Mesothelial cell of epicardium (in vitro differentiated cells): ENCODE measurements at regions not wholly inside any gene's neighbourhood (a gene's known extent, or its start where the extent isn't known, plus 50 kb on each side); places are given as distances from the start of the nearest gene placed in this dataset.
"Not testable (repeated sequence)": the region's sequence is repeated elsewhere in the genome, so short reads cannot be mapped to it uniquely, and the experiment has no call there.

ENCODE experiments used
- DNase-seq, 2 experiments: peaks; one replicate each; pipeline ENCODE4 v3.0.0; 2021; ENCODE audit warnings: low spot score in 2 of 2; ENCODE audit not compliant: unreplicated experiment in 2 of 2
- H3K27ac Mint-ChIP-seq: 2 replicates; pipeline ENCODE4 v1.8.0; 2021; ENCODE audit warnings: mixed read lengths
- H3K27me3 Mint-ChIP-seq: 2 replicates; pipeline ENCODE4 v1.8.0; 2021; ENCODE audit warnings: low read depth, mixed read lengths
- H3K36me3 Mint-ChIP-seq: 2 replicates; pipeline ENCODE4 v1.8.0; 2021; ENCODE audit warnings: mixed read lengths
- H3K4me1 Mint-ChIP-seq: 2 replicates; pipeline ENCODE4 v1.8.0; 2021; ENCODE audit warnings: mixed read lengths
- H3K4me3 Mint-ChIP-seq: 2 replicates; pipeline ENCODE4 v1.8.0; 2021; ENCODE audit warnings: mild to moderate bottlenecking, moderate library complexity, mixed read lengths
- H3K9me3 Mint-ChIP-seq: 2 replicates; pipeline ENCODE4 v1.8.0; 2021; ENCODE audit warnings: mixed read lengths
- TF ChIP-seq, protein P1 (sequence below): fragments of 200-600 bp; sonication (generic); IDR thresholded peaks from one replicate; pipeline ENCODE4 v1.5.0; 2021; ENCODE audit warnings: antibody characterized with exemption; ENCODE audit not compliant: unreplicated experiment

DNA sequence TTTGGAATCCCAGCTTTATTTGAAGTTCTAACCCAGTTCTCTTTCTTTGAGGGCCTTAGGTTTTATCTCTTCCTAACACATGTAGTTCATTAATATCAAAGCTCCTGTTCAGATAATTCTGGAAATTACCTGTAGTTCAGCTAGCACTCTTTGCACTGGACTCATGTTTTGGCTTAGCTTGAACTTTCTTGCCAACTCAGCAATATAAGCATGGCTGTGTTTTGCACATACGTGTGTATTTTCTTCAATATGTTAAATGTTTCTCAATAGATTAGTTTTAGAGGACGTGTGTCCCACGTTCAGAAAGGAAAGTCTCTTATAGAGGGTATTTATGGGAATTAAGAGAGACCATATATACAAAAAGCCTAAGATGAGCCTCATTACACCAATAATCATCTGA is 271.8 kb upstream of the USP25 start:
- Mint-ChIP-seq H3K27me3 (no peaks in the 10 kb centered on the region), H3K27ac (no peak overlapping the region), H3K4me1 (peaks cover 2% of the 10 kb centered on the region), H3K9me3 (peaks cover 5% of the 10 kb centered on the region), H3K4me3 (no peak overlapping the region), H3K36me3 (no peaks in the 10 kb centered on the region)
- no peak for DNase-seq
- TF ChIP-seq, protein P1, sequence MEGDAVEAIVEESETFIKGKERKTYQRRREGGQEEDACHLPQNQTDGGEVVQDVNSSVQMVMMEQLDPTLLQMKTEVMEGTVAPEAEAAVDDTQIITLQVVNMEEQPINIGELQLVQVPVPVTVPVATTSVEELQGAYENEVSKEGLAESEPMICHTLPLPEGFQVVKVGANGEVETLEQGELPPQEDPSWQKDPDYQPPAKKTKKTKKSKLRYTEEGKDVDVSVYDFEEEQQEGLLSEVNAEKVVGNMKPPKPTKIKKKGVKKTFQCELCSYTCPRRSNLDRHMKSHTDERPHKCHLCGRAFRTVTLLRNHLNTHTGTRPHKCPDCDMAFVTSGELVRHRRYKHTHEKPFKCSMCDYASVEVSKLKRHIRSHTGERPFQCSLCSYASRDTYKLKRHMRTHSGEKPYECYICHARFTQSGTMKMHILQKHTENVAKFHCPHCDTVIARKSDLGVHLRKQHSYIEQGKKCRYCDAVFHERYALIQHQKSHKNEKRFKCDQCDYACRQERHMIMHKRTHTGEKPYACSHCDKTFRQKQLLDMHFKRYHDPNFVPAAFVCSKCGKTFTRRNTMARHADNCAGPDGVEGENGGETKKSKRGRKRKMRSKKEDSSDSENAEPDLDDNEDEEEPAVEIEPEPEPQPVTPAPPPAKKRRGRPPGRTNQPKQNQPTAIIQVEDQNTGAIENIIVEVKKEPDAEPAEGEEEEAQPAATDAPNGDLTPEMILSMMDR = no peak

DNA sequence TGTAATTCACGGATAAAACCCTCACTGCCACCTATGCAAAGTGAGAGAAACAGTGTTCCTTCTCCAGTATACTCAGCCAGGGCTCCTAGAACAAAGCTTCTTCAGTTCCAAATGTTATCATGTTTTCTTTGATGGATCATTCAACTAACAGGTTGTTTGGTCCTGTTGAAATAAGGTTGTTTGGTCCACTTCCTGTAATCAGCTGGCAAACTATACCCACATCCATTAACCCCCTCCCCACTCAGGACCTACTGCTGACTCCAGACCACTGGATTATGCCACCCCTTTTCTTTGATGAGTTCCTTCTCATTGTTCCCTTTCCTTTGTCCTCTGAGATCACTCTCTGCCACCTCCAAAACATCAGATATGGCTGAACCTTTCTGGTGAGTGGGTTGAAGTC is 267.7 kb upstream of the USP25 start:
- Mint-ChIP-seq H3K4me1 (peaks cover 6% of the 10 kb centered on the region), H3K9me3 (no peaks in the 10 kb centered on the region), H3K4me3 (no peak overlapping the region), H3K27me3 (no peaks in the 10 kb centered on the region), H3K27ac (no peak overlapping the region), H3K36me3 (no peaks in the 10 kb centered on the region)
- TF ChIP-seq, protein P1 = no peak
- no peak for DNase-seq

DNA sequence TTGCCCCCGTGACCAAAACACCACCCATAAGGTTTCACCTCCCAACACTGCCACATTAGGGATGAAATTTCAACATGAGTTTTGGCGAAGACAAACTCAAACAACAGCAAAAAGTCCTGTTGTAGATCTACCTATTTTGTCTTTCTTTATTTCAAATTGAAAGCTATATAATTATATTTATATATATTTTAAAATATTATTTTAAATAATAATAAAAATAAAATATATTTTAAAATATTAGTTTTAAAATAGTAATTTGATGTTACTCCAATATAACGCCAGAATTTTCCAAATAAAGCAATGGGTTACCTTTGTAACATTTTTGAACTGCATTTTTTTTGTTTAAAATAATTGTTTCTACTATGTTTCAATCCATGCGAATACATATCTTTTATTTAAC is 263.5 kb upstream of the USP25 start:
- Mint-ChIP-seq H3K27ac (no peak overlapping the region), H3K27me3 (no peaks in the 10 kb centered on the region), H3K9me3 (no peaks in the 10 kb centered on the region), H3K36me3 (no peaks in the 10 kb centered on the region), H3K4me1 (peaks cover 17% of the 10 kb centered on the region), H3K4me3 (no peak overlapping the region)
- TF ChIP-seq, protein P1 = no peak
- no peak for DNase-seq

DNA sequence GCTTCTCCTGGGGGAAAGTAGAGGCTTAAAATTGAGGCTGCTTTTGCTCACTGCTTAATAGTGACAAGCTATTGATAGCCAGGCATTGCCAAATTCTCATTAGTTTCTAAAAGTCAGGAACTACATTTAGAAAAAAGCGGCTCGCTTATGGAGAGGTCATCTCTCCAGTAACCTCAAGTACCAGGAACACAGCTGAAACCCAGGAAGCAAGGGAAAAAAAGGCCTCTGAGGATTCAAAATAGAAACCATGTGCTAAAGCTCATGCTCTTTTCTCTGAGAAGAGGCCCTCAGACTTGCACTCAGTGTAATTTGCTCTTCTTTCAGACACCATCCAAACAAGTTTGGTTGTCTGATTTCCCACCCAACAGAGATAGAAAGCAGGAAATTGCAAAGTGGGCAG is 261.4 kb upstream of the USP25 start:
- Mint-ChIP-seq H3K9me3 (peaks cover under 1% of the 10 kb centered on the region), H3K4me1 (peaks cover 17% of the 10 kb centered on the region), H3K27ac (no peak overlapping the region), H3K36me3 (no peaks in the 10 kb centered on the region), H3K4me3 (no peak overlapping the region), H3K27me3 (no peaks in the 10 kb centered on the region)
- TF ChIP-seq, protein P1 = no peak
- DNase-seq = no peak

DNA sequence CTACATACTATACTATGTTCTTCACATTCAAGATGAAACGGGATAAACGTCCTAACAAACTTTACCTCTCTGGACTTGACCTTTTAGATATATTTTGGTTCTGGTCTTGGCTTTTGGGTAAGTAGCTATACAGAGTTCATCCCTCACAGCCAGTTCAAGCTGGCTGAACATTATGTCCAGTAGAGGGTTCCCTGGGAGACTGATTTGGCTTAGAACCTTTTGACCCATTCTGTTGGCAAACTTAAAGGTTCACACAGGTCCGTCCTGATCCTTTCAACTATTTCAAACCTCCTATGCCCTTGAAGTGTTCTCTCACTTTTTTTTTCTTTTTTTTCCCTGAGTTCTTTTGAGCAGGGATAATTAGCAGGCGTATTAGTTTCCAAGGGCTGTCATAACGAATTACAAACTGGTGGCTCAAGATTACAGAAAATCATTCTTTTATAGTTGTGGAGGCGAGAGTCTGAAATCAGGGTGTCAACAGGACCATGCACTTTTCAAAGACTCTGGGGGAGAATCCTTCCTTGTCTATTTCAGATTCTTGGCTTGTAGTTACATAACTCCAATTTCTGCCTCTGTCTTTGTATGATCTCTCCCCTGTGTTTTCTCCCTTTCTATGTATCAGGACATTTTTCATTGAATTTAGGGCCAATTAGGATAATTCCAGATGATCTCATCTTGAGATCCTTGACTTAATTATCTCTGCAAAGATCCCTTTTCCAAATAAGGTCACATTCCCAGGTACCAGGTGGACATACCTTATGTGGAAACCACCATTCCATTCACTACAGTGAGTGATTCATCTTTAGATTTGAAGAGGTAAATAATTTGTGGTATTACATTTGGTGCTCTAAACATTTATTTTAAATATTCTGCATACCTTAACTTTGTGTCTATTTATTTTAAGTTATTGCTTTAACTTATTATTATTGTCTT is 257.4 kb upstream of the USP25 start:
- H3K4me3 Mint-ChIP-seq = no peak overlapping the region
- peaks cover 2% of the 10 kb centered on the region for H3K36me3 Mint-ChIP-seq
- H3K27ac Mint-ChIP-seq = no peak overlapping the region
- TF ChIP-seq, protein P1 = no peak
- H3K4me1 Mint-ChIP-seq = peaks cover 11% of the 10 kb centered on the region
- H3K9me3 Mint-ChIP-seq = peaks cover 6% of the 10 kb centered on the region
- H3K27me3 Mint-ChIP-seq = no peaks in the 10 kb centered on the region
- no peak for DNase-seq

DNA sequence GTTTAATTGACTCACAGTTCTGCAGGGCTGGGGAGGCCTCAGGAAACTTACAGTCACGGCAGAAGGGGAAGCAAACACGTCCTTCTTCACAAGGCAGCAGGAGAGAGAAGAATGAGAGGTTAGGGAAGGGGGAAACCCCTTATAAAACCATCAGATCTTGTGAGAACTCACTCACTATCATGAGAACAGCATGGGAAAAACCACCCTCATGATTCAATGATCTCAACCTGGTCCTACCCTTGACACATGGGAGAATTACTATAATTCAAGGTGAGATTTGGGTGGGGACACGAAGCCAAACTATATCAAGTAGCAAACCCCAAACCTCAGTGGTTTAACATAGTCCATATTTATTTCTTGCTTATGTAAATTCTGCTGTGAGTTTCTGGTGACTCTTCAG is 252.0 kb upstream of the USP25 start:
- not testable (repeated sequence) for H3K36me3 Mint-ChIP-seq, H3K4me3 Mint-ChIP-seq, H3K27ac Mint-ChIP-seq, DNase-seq, H3K9me3 Mint-ChIP-seq, H3K27me3 Mint-ChIP-seq
- peaks cover 26% of the 10 kb centered on the region for H3K4me1 Mint-ChIP-seq
